NCI-H1417 treated with DMSO at 0.1 percent for 48 hours (cell line): ENCODE measurements at regions not wholly inside any gene's neighbourhood (a gene's known extent, or its start where the extent isn't known, plus 50 kb on each side); places are given as distances from the start of the nearest gene placed in this dataset.

Experiments used
- DNase-seq: peaks from one replicate; lab custom pipeline; 2025; lab: John Stamatoyannopoulos, UW

DNA sequence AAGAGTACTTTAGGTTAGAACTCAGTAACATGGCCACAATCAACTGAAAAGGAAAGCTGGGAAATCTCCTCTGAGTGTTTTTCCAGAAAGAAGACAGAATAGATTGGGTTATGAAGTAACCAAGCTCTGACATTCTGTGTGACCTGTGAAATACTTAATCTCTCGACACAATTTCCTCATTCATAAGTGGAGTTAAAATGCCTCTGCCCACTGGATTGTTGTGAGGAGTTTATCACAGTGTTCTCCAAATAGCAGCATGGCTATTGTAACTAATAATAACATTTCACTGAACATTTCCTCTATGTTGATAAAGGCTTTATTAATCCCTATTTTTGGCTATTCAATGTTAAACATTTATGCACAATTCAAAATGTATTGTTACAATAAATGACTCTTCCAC is 311.0 kb downstream of the GABRB2 start:
- DNase-seq, result no peak

DNA sequence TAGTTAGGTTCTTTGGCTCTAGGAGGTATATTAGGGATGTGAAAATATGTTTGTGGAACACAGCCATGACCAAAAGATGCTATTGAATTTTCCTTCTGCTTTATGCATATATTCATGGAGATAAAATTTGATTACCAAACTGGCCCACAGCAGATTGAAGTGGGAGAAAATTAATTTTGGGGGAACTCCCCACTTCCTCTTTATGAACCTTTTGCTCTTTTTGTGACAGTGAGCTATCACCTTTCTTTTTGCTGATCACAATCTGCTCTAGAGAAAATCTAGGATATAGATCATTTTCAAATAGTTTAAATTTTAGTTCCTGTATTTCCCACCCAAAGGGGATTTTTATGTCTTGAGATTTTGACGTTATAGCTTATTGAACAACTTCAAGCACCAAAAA is 313.0 kb downstream of the GABRB2 start:
- DNase-seq, result no peak

- peak; percentile 21 for DNase-seq
These were observed 316.3 kb downstream of the GABRB2 start for GRCh38 chr5:161230221-161230620.

- DNase-seq, result no peak
These were observed 326.7 kb downstream of the GABRB2 start for GRCh38 chr5:161219816-161220215.

DNA sequence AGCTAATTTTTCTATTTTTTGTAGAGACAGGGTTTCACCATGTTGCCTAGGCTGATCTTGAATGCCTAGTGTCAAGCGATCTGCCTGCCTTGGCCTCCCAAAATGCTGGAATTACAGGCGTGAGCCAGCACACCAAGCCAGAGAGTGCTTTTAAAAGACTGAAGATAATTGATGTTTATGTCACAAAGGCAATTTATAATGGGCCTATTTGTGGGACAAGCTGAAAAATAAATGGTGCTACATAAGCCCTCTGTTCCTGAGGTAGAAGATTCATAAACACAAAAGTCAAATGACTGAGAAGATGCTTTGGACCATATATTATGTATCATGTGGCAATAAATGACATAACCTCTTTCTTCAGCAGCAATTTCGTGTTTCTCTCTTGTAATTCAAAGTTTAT is 329.6 kb downstream of the GABRB2 start:
- DNase-seq, result no peak

DNA sequence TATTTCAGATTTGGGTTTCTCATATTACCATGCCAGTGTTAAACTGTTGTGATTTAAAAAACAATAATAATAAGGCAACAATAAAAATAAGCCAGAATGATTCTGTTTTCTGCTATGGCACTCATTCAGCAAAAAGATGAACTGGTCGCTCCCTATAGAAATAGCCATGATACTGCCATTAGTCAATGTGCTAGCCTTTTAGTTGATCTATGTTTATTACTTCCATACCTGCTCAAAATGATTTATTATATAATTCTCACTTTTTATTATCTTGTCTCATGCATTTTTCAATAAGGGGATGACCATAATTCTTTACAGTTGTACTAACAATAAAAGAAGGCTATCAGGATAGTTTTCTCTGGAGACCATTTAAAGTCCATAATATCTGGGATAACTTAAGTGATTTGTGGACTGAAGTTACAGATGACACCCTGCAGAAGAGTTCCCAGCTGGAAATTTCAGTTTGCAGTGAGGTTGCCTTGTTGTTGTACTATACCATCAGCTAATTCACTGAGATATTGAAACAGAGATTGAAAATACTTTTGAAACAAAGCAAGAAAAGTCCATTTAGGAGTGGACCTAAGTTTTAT is 334.3 kb downstream of the GABRB2 start:
- no peak for DNase-seq

DNA sequence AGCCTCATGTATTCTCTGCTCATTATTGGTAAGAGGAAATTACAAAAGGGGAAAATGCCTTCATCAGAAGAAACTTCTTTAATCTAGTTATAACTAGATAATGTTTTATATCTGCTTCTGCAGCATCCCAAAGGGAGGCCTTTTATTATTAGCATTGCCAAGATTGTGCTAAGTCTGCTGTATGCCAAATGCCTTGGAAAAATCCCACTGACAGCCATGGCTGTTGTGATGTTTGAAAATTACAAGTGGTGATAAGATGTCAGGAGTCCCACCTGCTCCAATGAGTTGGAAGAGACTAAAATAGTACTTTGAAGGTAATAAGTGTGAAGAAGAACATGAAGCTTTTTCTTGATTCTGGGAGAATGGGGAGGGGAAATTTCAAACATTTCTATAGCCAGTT is 345.0 kb downstream of the GABRB2 start:
- no peak for DNase-seq

- no peak for DNase-seq
These were observed 338.8 kb upstream of the ATP10B start for GRCh38 chr5:161190778-161191177.

- no peak for DNase-seq
These were observed 338.1 kb upstream of the ATP10B start for GRCh38 chr5:161190086-161190485.

DNA sequence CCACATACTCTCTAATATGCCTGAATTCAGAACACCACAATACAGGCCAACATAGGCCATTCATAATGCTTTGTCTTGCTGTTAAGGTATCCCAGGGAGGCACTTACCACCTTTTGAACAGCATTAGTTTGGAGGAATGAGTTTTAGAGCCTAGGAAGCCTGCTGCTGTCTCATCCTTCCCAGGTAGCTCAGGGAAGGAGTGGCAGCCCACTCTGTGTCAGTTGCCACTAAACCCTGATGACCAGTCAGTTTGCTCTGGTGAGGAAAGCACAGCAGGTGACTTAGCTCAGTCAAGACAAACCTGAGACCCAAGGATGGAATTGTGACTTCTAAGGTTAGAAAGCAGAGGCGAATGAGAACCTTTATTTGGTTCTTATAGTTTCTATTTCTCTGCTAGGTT is 337.4 kb upstream of the ATP10B start:
- DNase-seq, result no peak

GRCh38 chr5:161183559-161183958 is 331.5 kb upstream of the ATP10B start:
- DNase-seq, result no peak

- no peak for DNase-seq
These were observed 324.2 kb upstream of the ATP10B start for GRCh38 chr5:161176221-161176620.

GRCh38 chr5:161169776-161170175 is 317.8 kb upstream of the ATP10B start:
- no peak for DNase-seq

DNA sequence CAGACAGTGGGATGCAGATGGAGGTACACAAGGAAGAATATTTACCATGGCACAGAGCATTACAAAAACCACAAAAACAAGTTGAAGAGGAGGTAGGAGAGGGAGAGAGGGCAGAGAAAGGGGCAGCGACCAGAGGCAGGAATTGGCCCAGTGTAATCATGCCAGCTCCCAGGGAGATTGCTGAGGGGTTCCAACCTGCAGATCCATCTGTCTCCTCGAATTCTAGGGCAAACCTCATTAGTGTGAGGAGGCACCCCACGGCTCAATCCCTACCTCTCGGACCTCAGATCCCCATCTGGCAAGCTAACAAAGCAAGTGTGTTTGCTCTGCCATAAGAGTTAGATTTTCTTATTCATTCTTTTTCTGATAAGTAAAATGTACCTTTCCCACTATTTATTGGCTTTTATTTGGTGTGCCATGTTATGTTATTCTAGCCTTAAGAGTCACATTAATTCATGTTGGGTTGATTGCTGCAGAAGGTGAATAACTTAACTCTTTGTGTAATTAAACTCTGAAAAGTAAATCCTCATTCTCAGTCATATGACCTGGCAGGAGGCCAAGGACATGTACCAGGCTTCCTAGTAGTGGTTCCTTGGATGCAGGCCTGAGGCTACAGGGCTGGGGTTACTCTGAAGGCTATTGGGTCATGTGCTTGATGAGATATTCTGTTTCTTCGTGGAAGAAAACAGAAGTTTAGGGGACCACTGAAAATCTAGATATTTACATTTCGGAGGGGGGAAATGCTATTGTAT is 315.2 kb upstream of the ATP10B start:
- no peak for DNase-seq

- no peak for DNase-seq
These were observed 314.1 kb upstream of the ATP10B start for GRCh38 chr5:161165998-161166660.

- no peak for DNase-seq
These were observed 305.9 kb upstream of the ATP10B start for GRCh38 chr5:161157925-161158324.

- no peak for DNase-seq
These were observed 303.4 kb upstream of the ATP10B start for GRCh38 chr5:161155451-161155850.

DNA sequence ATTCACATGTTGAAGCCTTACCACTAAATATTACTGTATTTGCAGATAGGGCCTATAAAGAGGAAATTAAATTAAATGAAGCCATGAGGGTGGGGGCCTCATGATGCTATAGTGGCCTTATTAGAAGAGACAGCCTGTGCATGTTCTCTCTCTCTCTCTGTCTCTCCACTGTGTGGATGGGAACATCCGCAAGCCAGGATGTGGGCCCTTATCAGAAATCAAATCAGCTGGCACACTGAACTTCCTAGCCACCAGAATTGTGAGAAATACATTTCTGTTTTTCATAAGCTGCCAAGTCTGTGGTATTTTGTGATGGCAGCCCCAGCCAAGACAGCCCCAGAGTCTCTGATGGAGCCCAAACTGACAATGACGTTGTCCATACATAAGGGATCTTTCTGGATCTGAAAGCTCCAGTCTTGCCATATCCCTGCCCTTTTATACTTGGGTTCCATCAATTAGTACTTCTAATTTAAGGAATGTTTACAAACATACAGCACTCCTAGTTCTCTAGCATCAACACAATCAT is 300.5 kb upstream of the ATP10B start:
- DNase-seq, result no peak

DNA sequence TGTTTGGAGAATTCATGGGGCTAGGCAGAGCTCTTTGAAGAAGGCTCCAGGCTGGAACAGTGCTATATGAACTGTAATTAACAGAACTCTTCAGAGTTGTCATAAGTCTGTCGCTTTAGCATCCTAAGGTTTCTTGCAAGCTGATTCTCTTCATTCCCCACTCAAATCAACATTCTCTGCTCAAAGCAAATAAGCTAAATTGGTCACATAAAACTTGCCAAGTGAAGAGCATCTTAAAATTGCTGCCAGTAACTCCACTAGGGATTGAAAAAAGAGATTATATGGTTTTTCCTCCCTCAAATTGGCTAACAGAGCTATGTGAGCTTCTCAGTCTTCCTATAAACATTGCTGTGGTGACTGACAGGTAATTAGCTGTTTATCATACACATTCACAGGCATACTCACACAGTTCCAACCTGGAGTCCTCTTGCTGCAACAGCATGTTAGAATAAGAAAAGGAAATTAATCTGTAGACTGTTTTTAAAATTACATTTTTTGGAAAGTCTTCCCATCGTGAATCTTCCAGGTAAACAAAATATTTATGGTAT is 298.5 kb upstream of the ATP10B start:
- DNase-seq, result no peak

DNA sequence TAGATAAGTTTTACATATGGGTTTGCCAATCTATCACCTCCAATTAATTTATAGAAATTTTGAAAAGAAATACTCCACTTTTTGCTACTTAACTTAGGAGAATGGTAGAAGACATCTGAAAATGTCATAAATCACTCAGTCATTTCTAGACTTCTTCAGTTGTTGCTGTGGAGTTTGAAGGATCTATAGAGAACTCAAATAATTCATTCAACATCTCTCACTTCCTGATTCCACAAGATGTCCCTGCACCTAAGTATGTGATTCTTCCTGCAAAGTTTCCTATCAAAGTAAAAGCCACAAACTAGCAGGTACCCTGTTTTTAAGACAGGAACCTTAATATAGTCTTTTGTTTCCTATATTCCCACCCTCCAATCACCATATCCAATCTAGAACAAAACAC is 297.1 kb upstream of the ATP10B start:
- DNase-seq, result no peak

GRCh38 chr5:161138751-161139455 is 286.9 kb upstream of the ATP10B start:
- no peak for DNase-seq

DNA sequence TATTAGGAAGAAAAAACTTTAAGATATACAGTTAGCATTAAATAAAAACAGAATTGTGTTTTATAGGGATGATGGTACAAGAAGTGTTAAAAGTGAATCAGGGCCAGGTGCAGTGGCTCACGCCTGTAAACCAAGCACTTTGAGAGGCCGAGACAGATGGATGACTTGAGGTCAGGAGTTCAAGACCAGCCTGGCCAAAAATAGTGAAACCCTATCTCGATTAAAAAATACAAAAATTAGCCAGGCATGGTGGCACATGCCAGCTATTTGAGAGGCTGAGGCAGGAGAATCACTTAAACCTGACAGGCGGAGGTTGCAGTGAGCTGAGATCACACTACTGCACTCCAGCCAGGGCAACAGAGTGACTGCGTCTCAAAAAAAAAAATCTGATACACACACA is 282.9 kb upstream of the ATP10B start:
- DNase-seq, result no peak
